Retina (tissue), 1 donor: ENCODE measurements at regions not wholly inside any gene's neighbourhood (a gene's known extent, or its start where the extent isn't known, plus 50 kb on each side); places are given as distances from the start of the nearest gene placed in this dataset.

Experiments used
- DNase-seq: peaks from one replicate; pipeline ENCODE4 v3.0.0-alpha.2; 2016

- DNase-seq = no peak
These were observed 304.2 kb downstream of the FBXO15 start for GRCh38 chr18:73843455-73843854.

DNA sequence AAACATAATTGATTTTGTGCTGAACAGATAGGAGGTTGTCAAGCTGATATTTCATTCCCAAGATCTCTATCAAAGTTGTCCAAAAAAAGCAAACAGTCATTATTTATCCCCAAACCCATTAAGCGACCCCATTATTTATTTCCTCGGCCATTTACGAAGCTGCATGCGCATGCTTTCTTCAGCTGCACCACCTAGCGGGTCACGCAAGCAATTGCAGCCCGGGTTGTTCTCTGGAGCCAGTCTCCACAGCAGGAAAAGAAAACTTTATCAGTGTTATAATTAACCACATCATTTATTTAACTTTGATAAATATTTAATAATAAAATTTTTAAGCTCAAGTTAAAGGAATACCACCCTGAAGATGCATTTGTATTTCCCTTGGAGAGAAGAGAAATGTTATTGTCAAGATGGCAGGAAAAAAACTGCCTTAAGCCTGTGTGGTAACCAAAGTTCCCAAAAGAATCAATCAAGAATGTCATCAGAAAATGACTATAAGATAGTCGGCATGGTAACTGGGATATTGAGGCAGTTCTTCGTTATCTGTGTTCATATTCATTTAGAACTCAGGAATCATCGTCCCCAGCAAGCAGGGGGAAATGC, 304.7 kb downstream of the FBXO15 start:
- DNase-seq = peak; percentile 56

- no peak for DNase-seq
These were observed 306.0 kb downstream of the FBXO15 start for GRCh38 chr18:73841661-73842060.

DNA sequence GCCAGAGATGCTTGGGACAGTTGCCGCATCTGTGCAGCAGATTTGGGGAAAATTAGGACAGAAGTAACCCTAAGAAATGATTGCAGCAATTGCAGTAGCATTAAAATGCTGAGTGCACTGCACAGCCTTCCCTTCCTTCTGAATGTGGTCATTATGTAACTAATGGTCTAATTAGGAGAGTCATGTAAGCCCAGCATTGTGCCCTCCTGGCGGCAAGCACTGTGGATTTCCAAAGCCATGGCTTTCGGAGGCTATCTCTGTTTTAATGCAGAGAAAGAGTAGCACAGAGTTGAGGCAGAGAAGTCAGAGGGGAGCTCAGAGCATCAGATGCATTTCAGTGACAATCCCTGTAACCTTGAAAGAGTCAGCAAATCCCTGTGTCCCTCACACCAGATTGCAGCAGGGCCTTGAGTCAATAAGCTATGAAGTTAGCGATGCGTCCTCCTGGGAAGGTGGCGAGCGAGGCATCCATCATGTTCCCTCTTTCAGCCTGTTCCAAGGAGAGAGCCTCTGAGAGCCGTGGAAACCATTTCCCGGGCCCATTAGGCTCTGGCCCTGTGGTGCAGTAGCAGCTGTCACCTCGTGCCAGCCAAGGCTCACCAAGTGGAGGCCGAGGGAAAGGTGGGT, 307.2 kb downstream of the FBXO15 start:
- DNase-seq = peak; percentile 61

- no peak for DNase-seq
These were observed 308.2 kb downstream of the FBXO15 start for GRCh38 chr18:73839441-73839840.

GRCh38 chr18:73838107-73838506, 309.5 kb downstream of the FBXO15 start:
- DNase-seq = no peak

GRCh38 chr18:73835656-73836364, 311.8 kb downstream of the FBXO15 start:
- no peak for DNase-seq

GRCh38 chr18:73835039-73835438, 312.6 kb downstream of the FBXO15 start:
- DNase-seq = no peak

- no peak for DNase-seq
These were observed 315.9 kb downstream of the FBXO15 start for GRCh38 chr18:73831688-73832087.

- DNase-seq = no peak
These were observed 318.5 kb downstream of the FBXO15 start for GRCh38 chr18:73829146-73829545.

DNA sequence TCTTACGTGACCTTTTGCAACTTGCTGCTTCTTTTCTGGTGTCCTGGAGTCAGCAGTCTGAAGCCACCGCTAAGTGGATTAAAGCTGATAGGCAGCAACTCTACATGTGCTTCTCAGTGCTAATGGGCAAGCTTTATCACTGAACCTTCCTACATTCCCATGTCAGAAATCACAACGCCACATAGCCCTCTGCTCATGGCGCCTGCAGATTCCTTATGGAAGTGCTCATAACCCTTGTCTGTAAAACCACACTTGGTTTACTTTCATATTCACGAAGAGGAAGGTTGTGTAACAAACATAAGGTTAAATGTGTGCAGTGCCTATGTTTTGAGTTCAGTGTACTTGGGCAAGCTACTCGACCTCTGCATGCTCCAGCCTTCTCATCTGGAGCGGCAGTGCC, 319.8 kb downstream of the FBXO15 start:
- DNase-seq = no peak

GRCh38 chr18:73826098-73826497, 321.5 kb downstream of the FBXO15 start:
- no peak for DNase-seq

DNA sequence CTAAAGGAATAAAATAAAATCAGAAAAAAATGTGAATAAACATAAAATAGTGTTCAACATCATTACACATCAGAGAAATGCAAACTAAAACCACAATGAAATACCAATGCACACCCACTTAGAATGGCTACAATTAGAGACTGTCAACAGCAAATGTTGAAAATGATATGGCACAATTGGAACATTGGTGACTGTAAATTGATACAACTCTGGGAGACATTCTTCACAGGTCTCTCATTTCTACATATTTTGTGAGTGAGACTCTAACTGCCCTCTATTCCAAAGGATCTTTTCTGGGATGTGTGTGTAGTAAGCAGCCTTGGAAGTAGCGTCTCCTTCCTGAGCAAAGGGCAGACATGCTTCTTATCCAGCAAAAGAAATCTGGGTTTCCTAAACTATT, 323.0 kb downstream of the FBXO15 start:
- no peak for DNase-seq

GRCh38 chr18:73812423-73812822, 335.2 kb downstream of the FBXO15 start:
- no peak for DNase-seq

DNA sequence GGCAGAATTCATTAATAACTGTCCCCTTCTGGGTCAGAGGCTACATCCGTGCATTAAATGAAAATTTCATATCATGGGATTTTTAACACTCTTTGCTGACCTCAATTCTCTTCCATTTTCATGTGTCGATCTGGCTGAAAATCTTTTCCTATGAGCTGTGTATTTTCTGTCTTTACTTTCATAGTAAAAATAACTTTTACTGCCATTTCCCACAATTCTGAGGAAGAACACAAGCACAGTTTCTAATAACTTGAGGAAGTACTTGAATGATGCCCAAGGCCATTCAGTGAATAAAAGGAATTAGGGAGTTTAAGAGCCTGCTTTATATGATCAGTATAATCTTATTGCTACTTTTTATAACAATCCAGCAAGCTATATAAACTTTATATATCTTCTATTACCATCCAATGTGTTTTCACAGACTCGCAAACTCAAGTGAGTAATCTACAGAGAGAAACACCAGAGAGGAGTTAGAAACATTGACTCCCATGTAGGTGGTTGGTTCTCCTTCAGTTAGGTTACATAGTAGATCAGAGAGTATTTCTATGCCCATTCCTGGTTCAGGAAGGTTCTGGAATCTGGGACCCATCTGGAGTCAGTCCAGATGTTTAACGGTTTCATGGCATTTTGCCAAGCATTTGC, 340.0 kb downstream of the FBXO15 start:
- no peak for DNase-seq

- no peak for DNase-seq
These were observed 341.6 kb downstream of the FBXO15 start for GRCh38 chr18:73805991-73806390.

DNA sequence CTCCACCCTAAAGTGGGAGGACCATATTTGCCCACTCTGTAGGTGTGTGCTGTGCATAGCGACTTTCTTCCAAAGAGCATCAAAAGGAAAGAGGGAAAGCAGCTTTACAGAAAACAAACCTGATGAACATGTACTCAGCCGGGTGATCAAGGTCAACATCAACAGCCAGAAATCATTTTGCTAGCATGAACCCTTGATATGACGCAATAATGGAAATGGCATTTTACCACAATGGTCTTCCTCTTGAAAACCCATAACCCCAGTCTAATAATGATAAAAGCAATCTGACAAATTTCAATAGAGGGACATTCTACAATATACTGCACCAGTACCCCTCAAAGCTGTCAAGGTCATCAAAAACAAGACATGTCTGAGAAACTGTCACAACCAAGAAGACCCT, 350.2 kb downstream of the FBXO15 start:
- no peak for DNase-seq

DNA sequence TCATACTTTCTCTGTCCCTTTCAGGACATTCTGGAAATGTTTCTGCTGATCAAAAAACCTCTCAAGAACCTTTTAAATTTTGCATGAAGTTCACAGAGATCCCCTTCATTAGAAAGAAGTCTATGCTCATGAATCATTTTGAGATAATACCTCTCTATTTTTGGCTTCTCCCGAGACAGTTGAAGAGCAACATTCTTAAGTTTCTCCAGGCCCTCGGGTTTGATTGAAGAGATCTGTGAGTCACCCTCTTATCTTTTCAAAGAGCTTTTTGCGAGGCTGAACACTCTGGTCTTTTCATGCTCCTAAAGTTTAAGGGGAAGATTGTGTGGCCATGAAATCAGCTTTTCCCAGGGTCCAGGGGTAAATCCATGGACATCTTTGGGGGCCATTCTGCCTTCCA, 354.2 kb downstream of the FBXO15 start:
- no peak for DNase-seq

GRCh38 chr18:73791081-73791480, 356.6 kb downstream of the FBXO15 start:
- no peak for DNase-seq

DNA sequence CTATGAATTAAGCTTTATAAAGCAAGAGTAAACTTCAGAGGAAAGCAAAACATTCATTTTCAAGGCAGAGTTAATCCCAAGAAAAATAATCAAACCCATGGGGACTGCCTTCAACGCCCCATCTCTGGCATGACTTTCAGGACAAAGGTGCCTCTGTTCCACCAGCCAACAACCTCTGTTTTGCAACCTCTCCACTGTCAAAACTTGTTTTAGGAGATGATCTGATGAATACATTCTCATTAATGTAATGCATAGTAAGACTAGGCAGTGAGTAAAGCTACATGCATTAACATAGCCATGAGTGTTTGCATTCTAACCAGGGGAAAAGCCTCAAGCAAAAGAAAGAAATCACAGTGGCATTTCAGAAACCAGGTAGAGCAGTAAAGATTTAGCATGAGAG, 357.0 kb downstream of the FBXO15 start:
- no peak for DNase-seq

DNA sequence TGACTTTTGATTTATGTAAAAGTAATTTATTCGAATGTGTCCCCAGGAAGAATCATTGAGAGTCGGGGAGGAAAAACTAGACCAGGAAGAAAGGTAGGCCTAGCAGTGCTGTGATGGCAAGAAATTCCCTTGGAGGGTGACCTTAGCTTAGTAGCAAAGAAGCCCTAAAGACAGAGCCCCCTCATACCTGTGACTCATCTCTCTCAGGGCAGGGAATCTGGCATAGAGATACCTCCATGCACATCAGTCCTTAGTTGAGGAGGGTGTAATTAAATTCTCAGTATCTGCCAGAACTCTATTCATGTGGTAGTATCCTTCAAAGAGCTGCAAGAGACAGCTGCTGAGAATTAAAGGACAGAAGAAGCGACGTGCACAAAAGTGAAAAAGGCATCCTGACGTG, 360.3 kb downstream of the FBXO15 start:
- DNase-seq = no peak

- DNase-seq = no peak
These were observed 362.3 kb downstream of the FBXO15 start for GRCh38 chr18:73785300-73785699.

DNA sequence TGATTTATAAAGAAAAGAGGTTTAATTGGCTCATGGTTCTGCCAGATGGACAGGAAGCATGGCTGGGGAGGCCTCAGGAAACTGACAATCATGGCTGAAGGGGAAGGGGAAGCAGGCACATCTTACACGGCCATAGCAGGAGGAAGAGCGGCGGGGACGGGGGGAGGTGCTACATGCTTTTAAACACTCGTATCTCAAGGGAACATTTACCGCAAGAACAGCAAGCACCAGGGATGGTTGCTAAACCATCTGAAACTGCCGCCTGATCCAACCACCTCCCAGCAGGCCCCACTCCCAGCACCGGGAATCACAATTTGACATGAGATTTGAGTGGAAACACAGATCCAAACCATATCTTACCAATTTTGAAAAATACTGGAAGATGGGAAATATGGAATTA, 362.8 kb downstream of the FBXO15 start:
- no peak for DNase-seq

DNA sequence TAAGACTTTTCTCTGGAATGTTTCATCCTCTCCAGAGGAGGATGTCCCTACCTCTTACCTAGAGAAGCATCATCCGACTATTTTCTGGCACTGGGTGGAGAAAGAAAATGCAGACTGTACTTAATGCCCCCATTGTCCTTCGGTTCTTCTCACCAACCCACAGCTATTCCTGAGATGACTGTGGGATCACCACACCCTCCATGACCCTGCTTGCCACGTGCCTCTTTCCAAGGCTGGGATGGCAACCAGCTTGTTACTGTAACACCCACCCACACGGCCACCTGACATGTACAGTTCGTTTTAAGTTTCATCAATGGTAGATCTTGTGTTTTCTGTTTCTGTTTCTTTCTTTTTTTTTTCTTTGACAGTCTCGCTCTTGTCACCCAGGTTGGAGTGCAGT, 365.2 kb downstream of the FBXO15 start:
- DNase-seq = no peak
